Mesenchymal stem cell (in vitro differentiated cells and primary cell): ENCODE measurements at regions not wholly inside any gene's neighbourhood (a gene's known extent, or its start where the extent isn't known, plus 50 kb on each side); places are given as distances from the start of the nearest gene placed in this dataset.

Source experiments
- DNase-seq: peaks from one replicate; pipeline ENCODE4 v3.0.0-alpha.2; 2013
- H2AFZ ChIP-seq: one replicate; pipeline ENCODE4 v1.6.1; 2013; ENCODE audit warnings: low read depth, mild to moderate bottlenecking, control low read depth, inconsistent platforms, low read length, moderate library complexity
- H2AK5ac ChIP-seq: 2 replicates; pipeline ENCODE4 v1.6.1; 2013; ENCODE audit warnings: low read length, moderate library complexity, mild to moderate bottlenecking, inconsistent platforms; ENCODE audit not compliant: severe bottlenecking
- H2BK120ac ChIP-seq: one replicate; pipeline ENCODE4 v1.6.1; 2013; ENCODE audit warnings: low read depth, mild to moderate bottlenecking, inconsistent platforms, low read length, moderate library complexity
- H2BK12ac ChIP-seq, 2 experiments: one replicate each; pipeline ENCODE4 v1.6.1; 2013; ENCODE audit warnings: inconsistent platforms in 2 of 2, low read length in 2 of 2, mild to moderate bottlenecking in 2 of 2, moderate library complexity in 2 of 2, control low read depth in 1 of 2
- H2BK15ac ChIP-seq: one replicate; pipeline ENCODE4 v1.6.1; 2013; ENCODE audit warnings: mild to moderate bottlenecking, low read depth, inconsistent platforms; ENCODE audit not compliant: poor library complexity, severe bottlenecking
- H2BK5ac ChIP-seq: 2 replicates; pipeline ENCODE4 v1.6.1; 2013; ENCODE audit warnings: low read depth, mild to moderate bottlenecking, low read length, control low read depth, inconsistent platforms; ENCODE audit not compliant: poor library complexity, severe bottlenecking
- H3K14ac ChIP-seq, 2 experiments: one replicate each; pipeline ENCODE4 v1.6.1; 2013; ENCODE audit warnings: inconsistent platforms in 2 of 2, low read length in 2 of 2, control low read depth in 1 of 2, mild to moderate bottlenecking in 1 of 2, moderate library complexity in 1 of 2
- H3K18ac ChIP-seq, 2 experiments: one replicate each; pipeline ENCODE4 v1.6.1; 2013; ENCODE audit warnings: inconsistent platforms in 2 of 2, low read length in 2 of 2, control low read depth in 1 of 2, low read depth in 1 of 2, mild to moderate bottlenecking in 1 of 2
- H3K23ac ChIP-seq, 2 experiments: one replicate each; pipeline ENCODE4 v1.6.1; 2013; ENCODE audit warnings: inconsistent platforms in 2 of 2, low read length in 2 of 2, mild to moderate bottlenecking in 2 of 2, moderate library complexity in 2 of 2, control low read depth in 1 of 2
- H3K27ac ChIP-seq: 2 replicates; pipeline ENCODE4 v1.5.1; 2013; ENCODE audit warnings: mild to moderate bottlenecking, moderate library complexity, low read length, control low read depth, inconsistent platforms; ENCODE audit not compliant: poor library complexity, severe bottlenecking
- H3K27me3 ChIP-seq, 2 experiments: 2 replicates each; pipeline versions ENCODE4 v1.6.1 to v1.7.0; 2013; ENCODE audit warnings: low read length in 2 of 2, mild to moderate bottlenecking in 2 of 2, moderate library complexity in 2 of 2, control low read depth in 1 of 2, inconsistent platforms in 1 of 2; ENCODE audit not compliant: control insufficient read depth in 1 of 2, insufficient read depth in 1 of 2
- H3K36me3 ChIP-seq, 2 experiments: 2 replicates each; pipeline versions ENCODE4 v1.6.1 to v1.7.0; 2013; ENCODE audit warnings: low read length in 2 of 2, control low read depth in 1 of 2, inconsistent platforms in 1 of 2, low read depth in 1 of 2, mild to moderate bottlenecking in 1 of 2; ENCODE audit not compliant: insufficient read depth in 2 of 2, control insufficient read depth in 1 of 2
- H3K4ac ChIP-seq, 2 experiments: one replicate each; pipeline ENCODE4 v1.6.1; 2013; ENCODE audit warnings: inconsistent platforms in 2 of 2, low read length in 2 of 2, mild to moderate bottlenecking in 2 of 2, moderate library complexity in 2 of 2, control low read depth in 1 of 2, low read depth in 1 of 2
- H3K4me1 ChIP-seq: 2 replicates; pipeline ENCODE4 v1.6.1; 2013; ENCODE audit warnings: low read depth, low read length, control low read depth; ENCODE audit not compliant: control insufficient read depth, insufficient read depth
- H3K4me2 ChIP-seq: 2 replicates; pipeline ENCODE4 v1.6.1; 2013; ENCODE audit warnings: low read length, mild to moderate bottlenecking, inconsistent platforms; ENCODE audit not compliant: poor library complexity, severe bottlenecking
- H3K4me3 ChIP-seq, 2 experiments: 2 replicates each; pipeline versions ENCODE4 v1.5.1 to v1.7.0; 2013; ENCODE audit warnings: low read length in 2 of 2, mild to moderate bottlenecking in 2 of 2, control low read depth in 1 of 2, low read depth in 1 of 2; ENCODE audit not compliant: insufficient read depth in 1 of 2
- H3K79me1 ChIP-seq: replicated peaks from 2 replicates; pipeline ENCODE4 v1.6.1; 2013; ENCODE audit warnings: mild to moderate bottlenecking, control low read depth, low read length, inconsistent platforms; ENCODE audit not compliant: poor library complexity, severe bottlenecking
- H3K9ac ChIP-seq: 2 replicates; pipeline ENCODE4 v1.7.0; 2013; ENCODE audit warnings: mild to moderate bottlenecking, low read length, moderate library complexity
- H3K9me3 ChIP-seq: 2 replicates; pipeline ENCODE4 v1.7.0; 2013; ENCODE audit warnings: mild to moderate bottlenecking, low read length; ENCODE audit not compliant: control insufficient read depth
- H4K8ac ChIP-seq: one replicate; pipeline ENCODE4 v1.6.1; 2013; ENCODE audit warnings: inconsistent platforms, mild to moderate bottlenecking, low read length, moderate library complexity
- H4K91ac ChIP-seq: one replicate; pipeline ENCODE4 v1.6.1; 2013; ENCODE audit warnings: mild to moderate bottlenecking, low read length, inconsistent platforms
- WGBS: methylation state at CpG from one replicate; pipeline ENCODE4 v1.1.7; 2013; ENCODE audit warnings: mixed read lengths; 5-methylcytosine and 5-hydroxymethylcytosine counted together

DNA sequence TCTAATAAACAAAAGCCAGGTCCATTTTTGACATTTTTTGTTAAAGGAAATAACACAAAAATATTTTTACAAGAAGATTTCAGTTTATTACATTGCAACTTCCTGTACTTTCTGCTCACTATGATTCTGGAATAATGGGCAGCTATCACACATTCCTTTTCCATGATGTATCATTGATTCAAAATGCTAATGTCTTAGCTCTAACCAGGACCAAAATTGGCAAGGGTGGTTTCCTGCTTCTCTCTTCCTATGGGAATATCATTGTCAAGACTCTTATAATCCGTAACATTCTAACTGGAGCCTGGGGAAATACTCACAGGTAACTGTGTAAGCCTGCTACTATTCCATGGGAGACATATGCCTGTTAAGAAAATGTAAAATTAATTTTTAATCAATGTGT is 218.6 kb downstream of the DCAF12L2 start:
- DNase-seq: no peak
- Histone ChIP-seq H4K91ac (no peak overlapping the region), H3K79me1 (no peaks in the 10 kb centered on the region), H3K4me2 (no peak overlapping the region), H3K14ac (no peak overlapping the region), H3K27me3 (no peaks in the 10 kb centered on the region), H4K8ac (no peak overlapping the region), H3K27ac (no peak overlapping the region), H3K4me3 (no peak overlapping the region), H2AFZ (no peak overlapping the region), H3K4ac (no peak overlapping the region), H3K9me3 (no peaks in the 10 kb centered on the region), H2BK12ac (no peak overlapping the region), H2BK5ac (no peak overlapping the region), H3K18ac (no peak overlapping the region), H3K9ac (no peak overlapping the region), H2AK5ac (no peak overlapping the region), H2BK120ac (no peak overlapping the region), H3K4me1 (no peaks in the 10 kb centered on the region), H3K36me3 (no peaks in the 10 kb centered on the region), H3K23ac (no peak overlapping the region), H2BK15ac (no peak overlapping the region)
- no CpG with 5 or more reads among the region's 1 CpG for WGBS

DNA sequence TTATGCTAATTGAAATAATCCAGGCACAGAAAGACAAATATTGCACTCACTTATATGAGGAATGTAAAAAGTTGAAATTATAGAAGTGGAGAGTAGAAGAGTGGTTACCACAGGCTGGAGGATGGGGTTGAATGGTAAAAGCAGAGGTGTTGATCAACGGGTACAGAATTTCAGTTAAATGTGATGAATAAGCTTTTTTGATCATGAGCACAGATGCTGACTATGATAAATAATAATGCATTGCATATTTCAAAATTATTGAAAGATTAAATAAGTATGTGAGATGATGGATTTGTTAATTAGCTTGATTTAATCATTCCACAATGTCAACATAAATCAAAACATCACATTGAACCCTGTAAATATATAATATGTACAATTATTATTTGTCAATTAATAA is 213.1 kb downstream of the DCAF12L2 start:
- no peak overlapping the region for H2BK5ac ChIP-seq
- H2BK15ac ChIP-seq: no peak overlapping the region
- H3K4ac ChIP-seq: no peak overlapping the region
- no peaks in the 10 kb centered on the region for H3K79me1 ChIP-seq
- no peaks in the 10 kb centered on the region for H3K9me3 ChIP-seq
- H4K91ac ChIP-seq: no peak overlapping the region
- no peak overlapping the region for H4K8ac ChIP-seq
- no peak overlapping the region for H2BK120ac ChIP-seq
- H3K23ac ChIP-seq: no peak overlapping the region
- H3K4me2 ChIP-seq: no peak overlapping the region
- H3K14ac ChIP-seq: no peak overlapping the region
- no peak overlapping the region for H2BK12ac ChIP-seq
- H3K27me3 ChIP-seq: no peaks in the 10 kb centered on the region
- H2AFZ ChIP-seq: no peak overlapping the region
- H2AK5ac ChIP-seq: no peak overlapping the region
- DNase-seq: no peak
- WGBS: no CpG with 5 or more reads among the region's 1 CpG
- no peaks in the 10 kb centered on the region for H3K36me3 ChIP-seq
- no peaks in the 10 kb centered on the region for H3K4me1 ChIP-seq
- H3K18ac ChIP-seq: no peak overlapping the region
- no peak overlapping the region for H3K27ac ChIP-seq
- H3K4me3 ChIP-seq: no peak overlapping the region
- no peak overlapping the region for H3K9ac ChIP-seq

DNA sequence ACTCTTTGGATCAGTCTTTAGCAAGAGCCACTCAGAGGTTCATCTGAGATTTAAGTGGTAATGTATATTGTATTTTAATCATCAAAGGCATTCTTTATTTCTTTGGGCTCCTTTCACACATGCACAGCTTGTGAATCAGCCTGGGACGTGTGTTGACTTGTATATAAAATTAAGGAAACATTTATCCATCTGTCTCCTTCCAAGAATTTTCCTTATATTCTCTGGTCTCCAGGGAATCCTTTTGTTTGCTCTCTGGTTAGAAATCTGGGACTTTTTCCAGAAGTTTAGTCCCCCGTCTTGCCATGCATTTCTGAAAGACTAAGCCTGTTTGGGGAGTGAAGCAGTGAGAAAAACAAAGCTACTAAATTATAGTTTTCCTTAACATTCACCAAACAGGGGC is 212.3 kb downstream of the DCAF12L2 start:
- H3K36me3 ChIP-seq: no peaks in the 10 kb centered on the region
- no peak overlapping the region for H4K91ac ChIP-seq
- H4K8ac ChIP-seq: no peak overlapping the region
- H3K14ac ChIP-seq: no peak overlapping the region
- H3K4me3 ChIP-seq: no peak overlapping the region
- H3K18ac ChIP-seq: no peak overlapping the region
- DNase-seq: no peak
- H2BK12ac ChIP-seq: no peak overlapping the region
- H3K4ac ChIP-seq: no peak overlapping the region
- H3K9me3 ChIP-seq: no peaks in the 10 kb centered on the region
- no CpG with 5 or more reads among the region's 2 CpGs for WGBS
- H3K4me2 ChIP-seq: no peak overlapping the region
- H3K9ac ChIP-seq: no peak overlapping the region
- H3K27ac ChIP-seq: no peak overlapping the region
- no peak overlapping the region for H3K23ac ChIP-seq
- no peaks in the 10 kb centered on the region for H3K27me3 ChIP-seq
- H2BK15ac ChIP-seq: no peak overlapping the region
- no peaks in the 10 kb centered on the region for H3K4me1 ChIP-seq
- H2BK5ac ChIP-seq: no peak overlapping the region
- no peak overlapping the region for H2AFZ ChIP-seq
- H2BK120ac ChIP-seq: no peak overlapping the region
- no peaks in the 10 kb centered on the region for H3K79me1 ChIP-seq
- no peak overlapping the region for H2AK5ac ChIP-seq

DNA sequence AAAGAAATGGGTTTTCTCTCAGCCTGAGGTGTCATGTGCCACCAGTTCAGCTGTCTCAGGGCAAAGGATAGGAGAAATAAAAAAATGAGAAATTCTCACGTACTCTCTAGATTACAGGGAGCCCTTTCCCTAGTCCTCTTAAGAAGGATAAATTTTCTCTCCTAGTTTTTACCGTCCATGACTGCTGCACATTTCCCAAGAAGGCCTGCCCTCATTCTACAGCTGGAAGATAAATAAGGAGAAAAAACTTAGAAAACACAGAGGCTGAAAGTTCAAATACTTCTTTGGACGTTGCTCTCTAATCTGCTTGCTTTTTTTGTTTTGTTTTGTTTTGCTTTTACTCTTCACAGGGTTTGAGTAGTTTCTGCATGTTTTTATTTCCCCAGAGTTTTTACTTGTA is 211.9 kb downstream of the DCAF12L2 start:
- H2BK5ac ChIP-seq: no peak overlapping the region
- no peak overlapping the region for H2BK12ac ChIP-seq
- 54% methylated on average over 2 of the region's 3 CpGs for WGBS
- H3K27me3 ChIP-seq: no peaks in the 10 kb centered on the region
- no peak overlapping the region for H4K91ac ChIP-seq
- H3K4ac ChIP-seq: no peak overlapping the region
- no peak overlapping the region for H3K4me3 ChIP-seq
- H3K23ac ChIP-seq: no peak overlapping the region
- H3K36me3 ChIP-seq: no peaks in the 10 kb centered on the region
- no peaks in the 10 kb centered on the region for H3K9me3 ChIP-seq
- H2BK15ac ChIP-seq: no peak overlapping the region
- H3K4me2 ChIP-seq: no peak overlapping the region
- H3K79me1 ChIP-seq: no peaks in the 10 kb centered on the region
- no peak overlapping the region for H3K27ac ChIP-seq
- no peak overlapping the region for H3K18ac ChIP-seq
- no peak for DNase-seq
- no peak overlapping the region for H3K9ac ChIP-seq
- H4K8ac ChIP-seq: no peak overlapping the region
- H2AFZ ChIP-seq: no peak overlapping the region
- no peak overlapping the region for H2BK120ac ChIP-seq
- no peak overlapping the region for H2AK5ac ChIP-seq
- H3K4me1 ChIP-seq: no peaks in the 10 kb centered on the region
- no peak overlapping the region for H3K14ac ChIP-seq
